Naive thymus-derived CD8-positive, alpha-beta T cell (primary cell): ENCODE measurements at regions not wholly inside any gene's neighbourhood (a gene's known extent, or its start where the extent isn't known, plus 50 kb on each side); places are given as distances from the start of the nearest gene placed in this dataset.
"Not testable (repeated sequence)": the region's sequence is repeated elsewhere in the genome, so short reads cannot be mapped to it uniquely, and the experiment has no call there.

Experiments
- ATAC-seq, 2 donors: fragments of 150-1000 bp; cut with Tn5 transposase in 1 of 2; sonication (Bioruptor Pico), chemical (Tn5 transposase) in 1 of 2; 1 replicate in 1 of 2; 2 replicates in 1 of 2; pipeline ENCODE4 v1.10.0; 2021; ENCODE audit warnings: mild to moderate bottlenecking in 2 of 2, moderate library complexity in 2 of 2
- POLR2A ChIA-PET: fragments of 350-600 bp; sonication (Branson Sonifier 250); formaldehyde crosslinking; loops from one replicate; lab custom pipeline; 2021; ENCODE audit warnings: antibody characterized with exemption; lab: Charles Lee
- DNase-seq, 10 donors: peaks; one replicate each; pipeline versions ENCODE4 v3.0.0 to v3.0.0-alpha.2; 2020 to 2022
- H3K27ac Mint-ChIP-seq, 10 donors: one replicate each; pipeline ENCODE4 v1.8.0; 2020 to 2022; ENCODE audit warnings: mild to moderate bottlenecking in 10 of 10, mixed read lengths in 10 of 10, moderate library complexity in 4 of 10, inconsistent platforms in 1 of 10
- H3K27me3 Mint-ChIP-seq, 5 donors: one replicate each; pipeline ENCODE4 v1.8.0; 2021 to 2022; ENCODE audit warnings: mixed read lengths in 5 of 5
- H3K36me3 Mint-ChIP-seq, 3 donors: one replicate each; pipeline ENCODE4 v1.8.0; 2020 to 2022; ENCODE audit warnings: mixed read lengths in 3 of 3, mild to moderate bottlenecking in 2 of 3, inconsistent platforms in 1 of 3
- H3K4me1 Mint-ChIP-seq, 4 donors: one replicate each; pipeline ENCODE4 v1.8.0; 2021 to 2022; ENCODE audit warnings: mixed read lengths in 4 of 4
- H3K4me3 Mint-ChIP-seq, 10 donors: one replicate each; pipeline ENCODE4 v1.8.0; 2020 to 2022; ENCODE audit warnings: mild to moderate bottlenecking in 10 of 10, mixed read lengths in 10 of 10, moderate library complexity in 6 of 10, inconsistent platforms in 1 of 10
- H3K9me3 Mint-ChIP-seq, 9 donors: one replicate each; pipeline ENCODE4 v1.8.0; 2020 to 2022; ENCODE audit warnings: mixed read lengths in 9 of 9, mild to moderate bottlenecking in 3 of 9, inconsistent platforms in 1 of 9, moderate library complexity in 1 of 9

GRCh38 chr6:44038543-44039065 lies 88.6 kb downstream of the MRPL14 start:
- H3K36me3 Mint-ChIP-seq: no peaks in the 10 kb centered on the region
- H3K27me3 Mint-ChIP-seq: peaks cover 0 to 9% (median 3%) of the 10 kb centered on the region in 5 donors
- no peak for DNase-seq
- no peak overlapping the region for H3K4me3 Mint-ChIP-seq
- H3K27ac Mint-ChIP-seq: peak overlapping the region in 3 of 10 donors; percentile 6 to 77 (median 21)
- H3K9me3 Mint-ChIP-seq: no peaks in the 10 kb centered on the region
- POLR2A ChIA-PET: no interaction called here
- no peak for ATAC-seq
- no peaks in the 10 kb centered on the region for H3K4me1 Mint-ChIP-seq

GRCh38 chr6:44037847-44038542 lies 89.3 kb downstream of the MRPL14 start:
- Mint-ChIP-seq H3K27me3 (peaks cover 0 to 9% (median 3%) of the 10 kb centered on the region in 5 donors), H3K27ac (peak overlapping the region in 1 of 10 donors; percentile 21), H3K4me3 (no peak overlapping the region), H3K36me3 (no peaks in the 10 kb centered on the region), H3K4me1 (no peaks in the 10 kb centered on the region), H3K9me3 (no peaks in the 10 kb centered on the region)
- POLR2A ChIA-PET: interaction anchor here (0.7 kb wide), 1 partner anchor 258 kb away, joined by 4 read pairs; no protein-coding TSS in a partner anchor
- ATAC-seq (no peak), DNase-seq (no peak)

GRCh38 chr6:44037276-44037675 lies 90.0 kb downstream of the MRPL14 start:
- not testable (repeated sequence) for H3K4me3 Mint-ChIP-seq, DNase-seq, H3K27me3 Mint-ChIP-seq, H3K27ac Mint-ChIP-seq, H3K9me3 Mint-ChIP-seq, H3K4me1 Mint-ChIP-seq, H3K36me3 Mint-ChIP-seq, ATAC-seq
- POLR2A ChIA-PET: interaction anchor here (0.7 kb wide), 1 partner anchor 259 kb away, joined by 4 read pairs; no protein-coding TSS in a partner anchor

- POLR2A ChIA-PET: no interaction called here
- Mint-ChIP-seq H3K27ac (no peak overlapping the region), H3K4me1 (no peaks in the 10 kb centered on the region), H3K9me3 (no peaks in the 10 kb centered on the region), H3K4me3 (no peak overlapping the region), H3K27me3 (peaks cover 0 to 9% (median 3%) of the 10 kb centered on the region in 5 donors), H3K36me3 (no peaks in the 10 kb centered on the region)
- DNase-seq (no peak), ATAC-seq (no peak)
Observed at GRCh38 chr6:44036699-44037101, 90.6 kb downstream of the MRPL14 start.

GRCh38 chr6:44036196-44036595 lies 91.1 kb downstream of the MRPL14 start:
- POLR2A ChIA-PET: no interaction called here
- Mint-ChIP-seq H3K27ac (no peak overlapping the region), H3K36me3 (no peaks in the 10 kb centered on the region), H3K9me3 (no peaks in the 10 kb centered on the region), H3K4me3 (no peak overlapping the region), H3K4me1 (no peaks in the 10 kb centered on the region), H3K27me3 (peaks cover 0 to 9% (median 3%) of the 10 kb centered on the region in 5 donors)
- ATAC-seq (no peak), DNase-seq (no peak)

- no peak for DNase-seq
- Mint-ChIP-seq H3K27me3 (peaks cover under 1 to 9% (median 3%) of the 10 kb centered on the region in 5 donors), H3K9me3 (no peaks in the 10 kb centered on the region), H3K27ac (peak overlapping the region in 1 of 10 donors; percentile 40), H3K4me1 (no peaks in the 10 kb centered on the region), H3K36me3 (no peaks in the 10 kb centered on the region), H3K4me3 (no peak overlapping the region)
- no peak for ATAC-seq
- POLR2A ChIA-PET: no interaction called here
Observed at GRCh38 chr6:44035621-44036020, 91.6 kb downstream of the MRPL14 start.

GRCh38 chr6:44034931-44035345 lies 92.3 kb downstream of the MRPL14 start:
- POLR2A ChIA-PET: no interaction called here
- H3K27ac Mint-ChIP-seq: no peak overlapping the region

GRCh38 chr6:44034391-44034861 lies 92.8 kb downstream of the MRPL14 start:
- ATAC-seq: no peak
- POLR2A ChIA-PET: no interaction called here
- Mint-ChIP-seq H3K9me3 (no peaks in the 10 kb centered on the region), H3K27ac (no peak overlapping the region), H3K36me3 (no peaks in the 10 kb centered on the region), H3K27me3 (peaks cover 4 to 11% (median 6%) of the 10 kb centered on the region in 5 donors), H3K4me3 (no peak overlapping the region), H3K4me1 (no peaks in the 10 kb centered on the region)
- no peak for DNase-seq

More at GRCh38 chr6:44034931-44035345, 92.3 kb downstream of the MRPL14 start:
- peaks cover 5 to 11% (median 6%) of the 10 kb centered on the region in 5 donors for H3K27me3 Mint-ChIP-seq
- ATAC-seq (no peak), DNase-seq (no peak)
- no peaks in the 10 kb centered on the region for H3K4me1 Mint-ChIP-seq
- H3K36me3 Mint-ChIP-seq: no peaks in the 10 kb centered on the region
- no peaks in the 10 kb centered on the region for H3K9me3 Mint-ChIP-seq
- H3K4me3 Mint-ChIP-seq: no peak overlapping the region

GRCh38 chr6:44030812-44031454 lies 96.3 kb downstream of the MRPL14 start:
- DNase-seq: no peak
- POLR2A ChIA-PET: no interaction called here
- no peaks in the 10 kb centered on the region for H3K9me3 Mint-ChIP-seq

GRCh38 chr6:44029444-44030185 lies 97.6 kb downstream of the MRPL14 start:
- H3K4me1 Mint-ChIP-seq: no peaks in the 10 kb centered on the region
- POLR2A ChIA-PET: no interaction called here
- no peak overlapping the region for H3K27ac Mint-ChIP-seq
- DNase-seq: no peak
- H3K27me3 Mint-ChIP-seq: peaks cover 0 to 10% (median 5%) of the 10 kb centered on the region in 5 donors
- H3K9me3 Mint-ChIP-seq: no peaks in the 10 kb centered on the region
- no peak overlapping the region for H3K4me3 Mint-ChIP-seq
- ATAC-seq: no peak
- H3K36me3 Mint-ChIP-seq: no peaks in the 10 kb centered on the region

More at GRCh38 chr6:44030812-44031454, 96.3 kb downstream of the MRPL14 start:
- Mint-ChIP-seq H3K4me3 (no peak overlapping the region), H3K27me3 (peaks cover 3 to 10% (median 4%) of the 10 kb centered on the region in 5 donors), H3K36me3 (no peaks in the 10 kb centered on the region), H3K27ac (no peak overlapping the region), H3K4me1 (no peaks in the 10 kb centered on the region)
- ATAC-seq: no peak

GRCh38 chr6:44028789-44029310 lies 98.4 kb downstream of the MRPL14 start:
- POLR2A ChIA-PET: no interaction called here

GRCh38 chr6:44025226-44025625 lies 102.0 kb downstream of the MRPL14 start:
- Mint-ChIP-seq H3K4me1 (no peaks in the 10 kb centered on the region), H3K36me3 (no peaks in the 10 kb centered on the region), H3K27me3 (peaks cover 4 to 20% (median 13%) of the 10 kb centered on the region in 5 donors), H3K27ac (no peak overlapping the region), H3K9me3 (no peaks in the 10 kb centered on the region), H3K4me3 (no peak overlapping the region)
- DNase-seq (no peak), ATAC-seq (no peak)
- POLR2A ChIA-PET: no interaction called here

More at GRCh38 chr6:44028789-44029310, 98.4 kb downstream of the MRPL14 start:
- Mint-ChIP-seq H3K27ac (no peak overlapping the region), H3K4me3 (no peak overlapping the region), H3K9me3 (no peaks in the 10 kb centered on the region), H3K4me1 (no peaks in the 10 kb centered on the region), H3K27me3 (peaks cover 0 to 10% (median 8%) of the 10 kb centered on the region in 5 donors), H3K36me3 (no peaks in the 10 kb centered on the region)
- no peak for DNase-seq
- no peak for ATAC-seq
